Liver (tissue), 8 donors: ENCODE measurements at regions not wholly inside any gene's neighbourhood (a gene's known extent, or its start where the extent isn't known, plus 50 kb on each side); places are given as distances from the start of the nearest gene placed in this dataset.
"Not testable (repeated sequence)": the region's sequence is repeated elsewhere in the genome, so short reads cannot be mapped to it uniquely, and the experiment has no call there.

ENCODE experiments used
- DNase-seq: peaks from one replicate; pipeline ENCODE4 v3.0.0-alpha.2; 2017; ENCODE audit warnings: low spot score
- H3K27ac ChIP-seq, 2 donors: one replicate each; pipeline ENCODE4 v1.7.0; 2013; ENCODE audit warnings: inconsistent platforms in 2 of 2, low read length in 2 of 2, control low read depth in 1 of 2, low read depth in 1 of 2, mild to moderate bottlenecking in 1 of 2
- H3K27me3 ChIP-seq, 4 donors: one replicate each; pipeline versions ENCODE4 v1.6.1 to v1.7.0; 2013; ENCODE audit warnings: low read length in 3 of 4, inconsistent platforms in 1 of 4, mild to moderate bottlenecking in 1 of 4, moderate library complexity in 1 of 4; ENCODE audit not compliant: control insufficient read depth in 4 of 4, insufficient read depth in 4 of 4
- H3K36me3 ChIP-seq, 4 donors: one replicate each; pipeline versions ENCODE4 v1.6.1 to v1.7.0; 2013; ENCODE audit warnings: low read length in 3 of 4, mild to moderate bottlenecking in 3 of 4, low read depth in 1 of 4, moderate library complexity in 1 of 4; ENCODE audit not compliant: control insufficient read depth in 4 of 4, insufficient read depth in 3 of 4
- H3K4me1 ChIP-seq, 4 donors: one replicate each; pipeline versions ENCODE4 v1.6.1 to v1.7.0; 2013; ENCODE audit warnings: low read length in 3 of 4, mild to moderate bottlenecking in 3 of 4, moderate library complexity in 1 of 4; ENCODE audit not compliant: control insufficient read depth in 4 of 4, insufficient read depth in 4 of 4
- H3K4me3 ChIP-seq, 3 donors: one replicate each; pipeline versions ENCODE4 v1.6.1 to v1.7.0; 2013; ENCODE audit warnings: low read length in 3 of 3, control low read depth in 1 of 3, low read depth in 1 of 3, mild to moderate bottlenecking in 1 of 3
- H3K9ac ChIP-seq, 2 donors: one replicate each; pipeline ENCODE4 v1.7.0; 2013; ENCODE audit warnings: low read length in 2 of 2, mild to moderate bottlenecking in 2 of 2, moderate library complexity in 2 of 2, control low read depth in 1 of 2, low read depth in 1 of 2
- H3K9me3 ChIP-seq, 4 donors: one replicate each; pipeline versions ENCODE4 v1.6.1 to v1.7.0; 2013; ENCODE audit warnings: low read length in 3 of 4; ENCODE audit not compliant: control insufficient read depth in 4 of 4
- ATF3 ChIP-seq: IDR thresholded peaks from 2 replicates; pipeline ENCODE4 v1.6.1; 2016; ENCODE audit warnings: antibody characterized with exemption
- CTCF ChIP-seq: fragments of 150-350 bp; IDR thresholded peaks from 2 replicates; pipeline ENCODE4 v1.5.1; 2017; ENCODE audit warnings: improper control_type of control experiment, low read depth, low read length; ENCODE audit not compliant: missing input control
- EGR1 ChIP-seq, 2 donors: IDR thresholded peaks; 2 replicates each; pipeline ENCODE4 v1.6.1; 2016 to 2018; ENCODE audit warnings: antibody characterized with exemption in 2 of 2, low read depth in 2 of 2
- FOXA1 ChIP-seq: IDR thresholded peaks from 2 replicates; pipeline ENCODE4 v1.6.1; 2016; ENCODE audit warnings: antibody characterized with exemption
- FOXA2 ChIP-seq: IDR thresholded peaks from 2 replicates; pipeline ENCODE4 v1.6.1; 2016; ENCODE audit warnings: antibody characterized with exemption
- HNF4A ChIP-seq, 2 donors: conservative IDR thresholded peaks; 2 replicates each; pipeline ENCODE4 v1.6.1; 2016; ENCODE audit warnings: antibody characterized with exemption in 2 of 2, mild to moderate bottlenecking in 2 of 2
- HNF4G ChIP-seq: IDR thresholded peaks from 2 replicates; pipeline ENCODE4 v1.6.1; 2016; ENCODE audit warnings: antibody characterized with exemption
- JUND ChIP-seq, 2 donors: IDR thresholded peaks; 2 replicates each; pipeline ENCODE4 v1.6.1; 2016; ENCODE audit warnings: antibody characterized with exemption in 2 of 2
- MAX ChIP-seq: IDR thresholded peaks from 2 replicates; pipeline ENCODE4 v1.6.1; 2016; ENCODE audit warnings: antibody characterized with exemption
- NR2F2 ChIP-seq: IDR thresholded peaks from 2 replicates; pipeline ENCODE4 v1.6.1; 2016; ENCODE audit warnings: antibody characterized with exemption
- RAD21 ChIP-seq, 2 donors: IDR thresholded peaks; 2 replicates each; pipeline ENCODE4 v1.6.1; 2016; ENCODE audit warnings: antibody characterized with exemption in 2 of 2, mild to moderate bottlenecking in 2 of 2
- RXRA ChIP-seq, 2 donors: IDR thresholded peaks; 2 replicates each; pipeline ENCODE4 v1.6.1; 2017 to 2018; ENCODE audit warnings: antibody characterized with exemption in 2 of 2, mild to moderate bottlenecking in 1 of 2
- SP1 ChIP-seq: IDR thresholded peaks from 2 replicates; pipeline ENCODE4 v1.6.1; 2018; ENCODE audit warnings: antibody characterized with exemption, mild to moderate bottlenecking
- TAF1 ChIP-seq: conservative IDR thresholded peaks from 2 replicates; pipeline ENCODE4 v1.6.1; 2016; ENCODE audit warnings: antibody characterized with exemption, mild to moderate bottlenecking
- YY1 ChIP-seq: IDR thresholded peaks from 2 replicates; pipeline ENCODE4 v1.6.1; 2016; ENCODE audit warnings: antibody characterized with exemption, mild to moderate bottlenecking
- WGBS: extraction: QIAGEN DNeasy Blood & Tissue Kit; methylation state at CpG from one replicate; pipeline ENCODE4 v1.1.7; 2013; 5-methylcytosine and 5-hydroxymethylcytosine counted together
- donor health status: healthy.
- donor health status: healthy.
- donor health status: healthy.
- donor health status: healthy.
- donor health status: healthy.

GRCh38 chr15:96869790-96870189, 539.3 kb downstream of the NR2F2 start:
- no peaks in the 10 kb centered on the region for H3K4me1 ChIP-seq
- no peak overlapping the region for H3K4me3 ChIP-seq
- H3K27ac ChIP-seq: no peak overlapping the region
- peaks cover 0 to 2% (median 0%) of the 10 kb centered on the region in 4 donors for H3K9me3 ChIP-seq
- peaks cover 0 to 2% (median 0%) of the 10 kb centered on the region in 4 donors for H3K27me3 ChIP-seq
- DNase-seq: no peak
- 24% methylated on average over 1 of the region's 1 CpG for WGBS
- TF ChIP-seq YY1: no peak
- TF ChIP-seq EGR1 (IDR thresholded peaks at IDR 0.05; ENCODE audit: low read depth in 2 of 2): no peak
- no peak for TF ChIP-seq HNF4G
- no peak for TF ChIP-seq SP1
- no peak for TF ChIP-seq CTCF
- TF ChIP-seq RXRA (IDR thresholded peaks at IDR 0.05): no peak
- no peak for TF ChIP-seq MAX
- no peak for TF ChIP-seq FOXA1
- no peak for TF ChIP-seq HNF4A (conservative IDR thresholded peaks at IDR 0.05)
- TF ChIP-seq FOXA2: no peak
- no peak for TF ChIP-seq ATF3
- no peak for TF ChIP-seq TAF1
- no peak for TF ChIP-seq RAD21 (IDR thresholded peaks at IDR 0.05)
- no peak for TF ChIP-seq NR2F2
- no peaks in the 10 kb centered on the region for H3K36me3 ChIP-seq
- no peak overlapping the region for H3K9ac ChIP-seq

GRCh38 chr15:96870580-96870979, 540.1 kb downstream of the NR2F2 start:
- H3K9me3 ChIP-seq: peaks cover 0 to 2% (median 0%) of the 10 kb centered on the region in 4 donors
- H3K9ac ChIP-seq: no peak overlapping the region
- H3K27ac ChIP-seq: no peak overlapping the region
- no peak for DNase-seq
- H3K4me3 ChIP-seq: no peak overlapping the region
- H3K27me3 ChIP-seq: peaks cover 0 to 2% (median 0%) of the 10 kb centered on the region in 4 donors
- WGBS: 79% methylated on average over 8 of the region's 8 CpGs
- no peaks in the 10 kb centered on the region for H3K36me3 ChIP-seq
- TF ChIP-seq EGR1 (IDR thresholded peaks at IDR 0.05; ENCODE audit: low read depth in 2 of 2) (no peak), FOXA2 (no peak)
- no peaks in the 10 kb centered on the region for H3K4me1 ChIP-seq

- H3K9ac ChIP-seq, H3K27me3 ChIP-seq, DNase-seq, H3K4me3 ChIP-seq, H3K36me3 ChIP-seq, H3K4me1 ChIP-seq, H3K9me3 ChIP-seq, H3K27ac ChIP-seq: not testable (repeated sequence)
- 89% methylated on average over 6 of the region's 6 CpGs for WGBS
These were observed 546.9 kb downstream of the NR2F2 start for GRCh38 chr15:96877442-96877841.

- no peaks in the 10 kb centered on the region for H3K4me1 ChIP-seq
- WGBS: 97% methylated on average over 2 of the region's 2 CpGs
- no peak overlapping the region for H3K4me3 ChIP-seq
- TF ChIP-seq YY1 (no peak), RXRA (IDR thresholded peaks at IDR 0.05) (no peak), FOXA1 (no peak), SP1 (no peak), JUND (IDR thresholded peaks at IDR 0.05) (no peak), TAF1 (no peak)
- no peaks in the 10 kb centered on the region for H3K36me3 ChIP-seq
- DNase-seq: no peak
- no peak overlapping the region for H3K9ac ChIP-seq
- H3K9me3 ChIP-seq: no peaks in the 10 kb centered on the region
- H3K27me3 ChIP-seq: no peaks in the 10 kb centered on the region
- H3K27ac ChIP-seq: no peak overlapping the region
These were observed 547.6 kb downstream of the NR2F2 start for GRCh38 chr15:96878129-96878528.
